Posterior cingulate gyrus (tissue), 11 donors: ENCODE measurements at regions not wholly inside any gene's neighbourhood (a gene's known extent, or its start where the extent isn't known, plus 50 kb on each side); places are given as distances from the start of the nearest gene placed in this dataset.
"Not testable (repeated sequence)": the region's sequence is repeated elsewhere in the genome, so short reads cannot be mapped to it uniquely, and the experiment has no call there.

ENCODE experiments used
- DNase-seq, 10 donors: peaks; one replicate each; pipeline versions ENCODE4 v3.0.0 to v3.0.0-alpha.2; 2020 to 2021; ENCODE audit warnings: mixed read lengths in 3 of 10
- intact Hi-C: fragments of 100-400 bp; cut with DNase I; formaldehyde crosslinking; loops from one replicate; pipeline ENCODE4 v1.15.1; 2023

GRCh38 chr21:15300131-15300530 is 235.3 kb upstream of the NRIP1 start:
- intact Hi-C loops, result no loop called here

GRCh38 chr21:15301014-15301413 is 236.2 kb upstream of the NRIP1 start:
- intact Hi-C loops, result no loop called here
- DNase-seq, result no peak

More at GRCh38 chr21:15300131-15300530, 235.3 kb upstream of the NRIP1 start:
- no peak for DNase-seq

GRCh38 chr21:15301736-15302135 is 236.9 kb upstream of the NRIP1 start:
- intact Hi-C loops, result no loop called here
- no peak for DNase-seq

- no peak for DNase-seq
Observed at GRCh38 chr21:15306271-15306670, 241.5 kb upstream of the NRIP1 start.

GRCh38 chr21:15308333-15308732 is 243.5 kb upstream of the NRIP1 start:
- no peak for DNase-seq
- intact Hi-C loops, result no loop called here

More at GRCh38 chr21:15306271-15306670, 241.5 kb upstream of the NRIP1 start:
- intact Hi-C loops, result no loop called here

GRCh38 chr21:15309022-15309590 is 244.3 kb upstream of the NRIP1 start:
- intact Hi-C loops, result no loop called here
- DNase-seq, result no peak

- peak in 4 of 10 donors; percentile 18 to 82 (median 50) for DNase-seq
- intact Hi-C loops, result no loop called here
Observed at GRCh38 chr21:15309721-15310120, 244.9 kb upstream of the NRIP1 start.

GRCh38 chr21:15311510-15311909 is 246.7 kb upstream of the NRIP1 start:
- DNase-seq, result no peak
- intact Hi-C loops, result no loop called here

GRCh38 chr21:15317034-15317433 is 252.2 kb upstream of the NRIP1 start:
- intact Hi-C loops, result not testable (repeated sequence)

GRCh38 chr21:15319727-15320126 is 254.9 kb upstream of the NRIP1 start:
- intact Hi-C loops, result no loop called here
- DNase-seq, result no peak

More at GRCh38 chr21:15317034-15317433, 252.2 kb upstream of the NRIP1 start:
- not testable (repeated sequence) for DNase-seq

- intact Hi-C loops, result no loop called here
Observed at GRCh38 chr21:15324542-15324941, 259.7 kb upstream of the NRIP1 start.

GRCh38 chr21:15326032-15326867 is 261.4 kb upstream of the NRIP1 start:
- peak in 1 of 10 donors; percentile 74 for DNase-seq
- intact Hi-C loops, result no loop called here

More at GRCh38 chr21:15324542-15324941, 259.7 kb upstream of the NRIP1 start:
- no peak for DNase-seq

- intact Hi-C loops, result no loop called here
Observed at GRCh38 chr21:15327637-15328265, 263.0 kb upstream of the NRIP1 start.

GRCh38 chr21:15329191-15329590 is 264.4 kb upstream of the NRIP1 start:
- intact Hi-C loops, result no loop called here
- no peak for DNase-seq

More at GRCh38 chr21:15327637-15328265, 263.0 kb upstream of the NRIP1 start:
- no peak for DNase-seq

- DNase-seq, result no peak
- intact Hi-C loops, result no loop called here
Observed at GRCh38 chr21:15330872-15331271, 266.1 kb upstream of the NRIP1 start.

- intact Hi-C loops, result no loop called here
- DNase-seq, result no peak
Observed at GRCh38 chr21:15332572-15332971, 267.8 kb upstream of the NRIP1 start.

GRCh38 chr21:15333136-15333710 is 268.4 kb upstream of the NRIP1 start:
- DNase-seq, result no peak
- intact Hi-C loops, result no loop called here

GRCh38 chr21:15333951-15334350 is 269.2 kb upstream of the NRIP1 start:
- intact Hi-C loops, result no loop called here
- no peak for DNase-seq

GRCh38 chr21:15343066-15343465 is 278.3 kb upstream of the NRIP1 start:
- no peak for DNase-seq
- intact Hi-C loops, result no loop called here

- no peak for DNase-seq
- intact Hi-C loops, result no loop called here
Observed at GRCh38 chr21:15352009-15352408, 287.2 kb upstream of the NRIP1 start.

GRCh38 chr21:15353546-15353945 is 288.7 kb upstream of the NRIP1 start:
- DNase-seq, result no peak
- intact Hi-C loops, result no loop called here
